Adipocyte (in vitro differentiated cells): ENCODE measurements at regions not wholly inside any gene's neighbourhood (a gene's known extent, or its start where the extent isn't known, plus 50 kb on each side); places are given as distances from the start of the nearest gene placed in this dataset.

ENCODE experiments used
- DNase-seq: peaks from one replicate; pipeline ENCODE4 v3.0.0-alpha.2; 2015; ENCODE audit warnings: low read depth
- H3K27me3 ChIP-seq: replicated peaks from 2 replicates; pipeline ENCODE4 v1.7.0; 2013; ENCODE audit warnings: mild to moderate bottlenecking, low read length, moderate library complexity; ENCODE audit not compliant: control insufficient read depth, insufficient read depth
- H3K36me3 ChIP-seq: 2 replicates; pipeline ENCODE4 v1.7.0; 2013; ENCODE audit warnings: low read length, mild to moderate bottlenecking, moderate library complexity; ENCODE audit not compliant: control insufficient read depth, insufficient read depth, severe bottlenecking
- H3K4me1 ChIP-seq: 2 replicates; pipeline ENCODE4 v1.7.0; 2013; ENCODE audit warnings: mild to moderate bottlenecking, low read length, moderate library complexity; ENCODE audit not compliant: control insufficient read depth, insufficient read depth
- H3K4me3 ChIP-seq: 2 replicates; pipeline ENCODE4 v1.7.0; 2013; ENCODE audit warnings: mild to moderate bottlenecking, low read length, moderate library complexity
- H3K9ac ChIP-seq: 2 replicates; pipeline ENCODE4 v1.7.0; 2013; ENCODE audit warnings: mild to moderate bottlenecking, low read length, moderate library complexity
- H3K9me3 ChIP-seq: 2 replicates; pipeline ENCODE4 v1.7.0; 2013; ENCODE audit warnings: mild to moderate bottlenecking, low read length, moderate library complexity; ENCODE audit not compliant: control insufficient read depth

DNA sequence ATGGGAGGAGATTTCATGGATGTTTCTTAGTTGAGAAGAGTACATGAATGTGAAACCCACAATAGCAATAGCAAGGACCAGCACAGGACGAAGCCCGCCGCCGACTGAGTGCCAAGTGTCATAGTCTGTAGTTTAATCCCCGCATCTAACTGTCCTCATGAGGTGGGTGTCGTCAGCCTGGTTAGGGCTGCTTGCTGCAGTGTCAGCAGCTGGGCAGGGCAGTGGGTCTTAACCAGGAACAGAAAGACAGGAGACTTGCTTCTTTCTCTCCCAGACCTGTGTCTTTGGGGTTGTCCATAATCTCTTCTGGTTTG is 146.6 kb downstream of the VAPA start:
- no peak for DNase-seq
- Histone ChIP-seq H3K4me1 (peaks cover 31% of the 10 kb centered on the region), H3K27me3 (no peaks in the 10 kb centered on the region), H3K4me3 (no peak overlapping the region), H3K36me3 (no peaks in the 10 kb centered on the region), H3K9ac (no peak overlapping the region), H3K9me3 (no peaks in the 10 kb centered on the region)

DNA sequence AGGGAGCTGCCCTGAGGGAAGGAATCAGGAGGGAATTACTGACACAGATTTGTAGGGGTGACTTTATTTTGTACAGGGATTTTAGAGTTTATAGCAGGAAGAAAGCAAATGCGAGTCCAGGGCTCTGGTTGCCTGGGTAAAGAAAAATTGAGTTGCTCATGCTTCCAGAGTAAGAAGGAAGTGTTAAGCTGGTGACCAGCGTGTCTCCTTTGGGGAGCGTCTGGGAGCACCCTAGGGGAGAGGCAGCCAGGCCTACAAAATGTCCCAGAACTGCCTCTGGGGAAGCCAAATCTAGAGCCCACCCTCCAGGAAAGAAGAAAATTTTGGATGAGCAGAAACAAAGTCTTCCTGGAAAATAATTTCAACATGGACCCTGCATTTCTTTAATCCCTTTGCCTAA is 147.0 kb downstream of the VAPA start:
- DNase-seq = no peak
- H3K4me1 ChIP-seq = peaks cover 31% of the 10 kb centered on the region
- H3K4me3 ChIP-seq = no peak overlapping the region
- no peaks in the 10 kb centered on the region for H3K27me3 ChIP-seq
- no peaks in the 10 kb centered on the region for H3K9me3 ChIP-seq
- no peak overlapping the region for H3K9ac ChIP-seq
- no peaks in the 10 kb centered on the region for H3K36me3 ChIP-seq

DNA sequence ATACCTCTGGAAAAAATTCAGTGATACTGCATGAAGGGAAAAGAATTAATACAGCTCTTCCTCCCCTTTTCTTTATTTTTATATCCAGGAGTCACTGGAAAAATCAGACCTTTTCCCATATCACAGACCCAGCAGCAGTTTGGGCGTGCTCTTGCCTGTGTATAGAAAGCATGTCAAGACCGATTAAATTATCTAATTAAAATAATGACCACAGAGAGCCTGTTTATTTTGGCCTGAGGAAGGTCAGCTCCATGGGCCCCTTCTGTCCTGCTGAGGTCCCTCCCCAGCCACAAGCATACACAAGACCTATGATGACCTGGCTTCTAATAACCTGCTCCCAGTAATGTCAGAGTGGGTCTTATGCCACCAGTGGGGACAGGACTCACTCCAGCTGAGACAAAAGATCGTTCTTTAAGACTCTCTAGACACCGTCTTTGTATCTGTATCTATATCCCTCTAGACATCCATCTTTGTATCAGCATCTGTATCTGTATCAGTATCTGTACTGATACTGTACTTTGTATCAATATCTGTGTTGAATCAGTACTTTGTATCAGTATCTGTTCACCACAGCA is 147.8 kb downstream of the VAPA start:
- no peak overlapping the region for H3K9ac ChIP-seq
- no peaks in the 10 kb centered on the region for H3K36me3 ChIP-seq
- H3K27me3 ChIP-seq = no peaks in the 10 kb centered on the region
- H3K9me3 ChIP-seq = no peaks in the 10 kb centered on the region
- DNase-seq = no peak
- peaks cover 31% of the 10 kb centered on the region for H3K4me1 ChIP-seq
- H3K4me3 ChIP-seq = no peak overlapping the region

DNA sequence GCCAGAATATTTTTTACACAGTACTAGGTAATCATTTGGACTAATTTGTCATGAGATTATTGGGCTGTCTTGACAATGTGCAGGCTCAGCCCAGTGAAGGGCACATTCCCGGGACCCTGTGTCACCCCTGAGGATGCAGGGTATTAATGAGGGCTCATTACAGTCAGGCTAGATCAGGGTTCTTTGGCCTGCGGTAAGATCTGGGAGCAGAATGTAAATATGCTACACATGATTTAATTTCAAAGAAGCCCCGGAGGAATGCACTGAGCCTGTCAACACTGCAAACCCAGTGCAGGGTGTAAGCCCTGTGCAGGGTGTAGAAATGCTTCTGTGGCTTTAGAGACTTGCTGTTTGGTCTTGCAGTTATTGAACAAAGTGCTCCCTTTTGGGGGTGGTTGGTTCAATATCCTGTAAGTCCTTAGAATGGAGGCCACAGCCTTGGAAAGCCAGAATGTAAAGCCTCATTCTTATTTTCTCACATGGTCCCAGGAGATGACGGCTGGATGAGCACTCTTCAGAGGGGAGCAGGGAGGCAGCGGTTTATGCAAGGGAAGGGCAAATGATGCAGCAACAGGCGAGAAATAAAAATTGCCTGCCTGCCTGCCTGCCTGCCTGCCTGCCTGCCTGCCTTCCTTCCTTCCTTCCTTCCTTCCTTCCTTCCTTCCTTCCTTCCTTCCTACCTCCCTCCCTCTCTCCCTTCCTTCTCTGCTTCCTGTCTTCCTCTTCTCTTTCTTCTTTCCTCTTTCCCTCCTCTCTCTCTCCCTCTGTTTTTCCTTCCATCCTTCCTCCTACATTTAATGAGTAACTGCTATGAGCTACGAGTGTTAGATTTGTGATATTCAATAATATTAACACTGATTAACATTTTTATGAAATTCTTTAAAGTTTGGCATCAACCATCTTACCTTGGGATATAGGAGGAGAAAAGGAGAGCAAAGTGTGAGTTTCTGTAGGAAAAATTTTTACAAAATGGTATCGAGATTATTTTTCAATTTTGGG is 148.8 kb downstream of the VAPA start:
- peak; percentile 64 for DNase-seq

DNA sequence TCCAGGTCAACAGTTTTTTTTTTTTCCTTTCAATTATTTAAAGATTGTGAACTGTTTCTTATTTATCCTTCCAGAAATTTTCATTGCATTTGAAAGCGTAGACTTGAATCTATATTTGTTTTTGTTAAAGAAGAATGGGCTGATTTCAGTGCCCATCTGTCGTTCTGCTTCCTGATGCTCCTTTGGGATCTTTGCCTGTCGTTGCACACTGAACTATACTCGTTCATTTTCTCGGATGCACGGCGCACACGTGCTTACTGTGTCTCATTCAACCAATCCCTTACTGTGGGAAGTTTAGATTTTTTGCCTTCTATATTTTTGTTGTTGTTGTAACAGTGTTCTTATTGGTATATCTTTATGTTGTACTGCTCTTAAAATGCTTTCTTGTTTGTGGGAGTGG is 149.7 kb downstream of the VAPA start:
- Histone ChIP-seq H3K9ac (no peak overlapping the region), H3K9me3 (no peaks in the 10 kb centered on the region), H3K36me3 (no peaks in the 10 kb centered on the region), H3K27me3 (no peaks in the 10 kb centered on the region), H3K4me1 (peaks cover 13% of the 10 kb centered on the region), H3K4me3 (no peak overlapping the region)
- DNase-seq = no peak

More for the DNA sequence above, 148.8 kb downstream of the VAPA start:
- H3K36me3 ChIP-seq = no peaks in the 10 kb centered on the region
- H3K9me3 ChIP-seq = no peaks in the 10 kb centered on the region
- H3K4me1 ChIP-seq = peaks cover 22% of the 10 kb centered on the region
- H3K4me3 ChIP-seq = no peak overlapping the region
- no peaks in the 10 kb centered on the region for H3K27me3 ChIP-seq
- no peak overlapping the region for H3K9ac ChIP-seq

DNA sequence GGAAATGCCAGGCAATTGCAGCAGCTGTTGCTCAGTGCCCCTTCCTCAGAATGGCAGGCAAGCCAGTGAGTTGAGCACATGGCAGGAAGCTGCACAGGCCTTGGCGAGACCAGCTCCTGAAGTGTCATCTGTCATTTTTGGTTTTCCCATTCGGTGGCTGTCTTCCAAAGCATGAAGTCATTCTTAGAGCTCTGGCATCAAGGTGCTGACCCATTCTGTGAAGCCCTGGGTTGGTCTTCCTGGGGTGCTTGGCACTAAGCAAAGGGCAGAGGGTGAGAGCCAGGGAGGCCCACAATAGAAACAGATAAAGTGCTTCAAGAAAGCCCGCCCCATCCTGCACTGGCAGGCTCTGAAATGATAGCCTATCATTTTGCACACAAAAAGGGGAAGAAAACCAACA is 150.5 kb downstream of the VAPA start:
- Histone ChIP-seq H3K9ac (no peak overlapping the region), H3K4me3 (no peak overlapping the region), H3K9me3 (no peaks in the 10 kb centered on the region), H3K4me1 (peaks cover 7% of the 10 kb centered on the region), H3K36me3 (no peaks in the 10 kb centered on the region), H3K27me3 (no peaks in the 10 kb centered on the region)
- DNase-seq = no peak

DNA sequence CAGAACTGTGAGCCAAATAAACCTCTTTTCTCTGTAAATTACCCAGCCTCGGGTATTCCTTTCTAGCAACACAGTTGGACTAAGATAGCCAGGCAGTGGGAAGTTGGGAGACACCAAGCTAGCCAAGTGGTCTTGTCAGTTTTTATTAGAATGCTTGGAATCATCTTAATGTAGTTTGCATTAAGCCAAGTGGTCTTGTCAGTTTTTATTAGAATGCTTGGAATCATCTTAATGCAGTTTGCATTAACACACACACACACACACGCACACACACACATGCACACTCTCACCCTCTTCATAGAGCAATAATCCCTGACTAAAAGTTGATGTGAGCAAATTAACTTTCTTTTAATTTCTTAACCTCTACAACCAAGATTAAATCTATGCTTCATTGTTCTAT is 151.5 kb downstream of the VAPA start:
- Histone ChIP-seq H3K4me1 (peaks cover 4% of the 10 kb centered on the region), H3K27me3 (no peaks in the 10 kb centered on the region), H3K9ac (no peak overlapping the region), H3K36me3 (no peaks in the 10 kb centered on the region), H3K4me3 (no peak overlapping the region), H3K9me3 (no peaks in the 10 kb centered on the region)
- DNase-seq = no peak

DNA sequence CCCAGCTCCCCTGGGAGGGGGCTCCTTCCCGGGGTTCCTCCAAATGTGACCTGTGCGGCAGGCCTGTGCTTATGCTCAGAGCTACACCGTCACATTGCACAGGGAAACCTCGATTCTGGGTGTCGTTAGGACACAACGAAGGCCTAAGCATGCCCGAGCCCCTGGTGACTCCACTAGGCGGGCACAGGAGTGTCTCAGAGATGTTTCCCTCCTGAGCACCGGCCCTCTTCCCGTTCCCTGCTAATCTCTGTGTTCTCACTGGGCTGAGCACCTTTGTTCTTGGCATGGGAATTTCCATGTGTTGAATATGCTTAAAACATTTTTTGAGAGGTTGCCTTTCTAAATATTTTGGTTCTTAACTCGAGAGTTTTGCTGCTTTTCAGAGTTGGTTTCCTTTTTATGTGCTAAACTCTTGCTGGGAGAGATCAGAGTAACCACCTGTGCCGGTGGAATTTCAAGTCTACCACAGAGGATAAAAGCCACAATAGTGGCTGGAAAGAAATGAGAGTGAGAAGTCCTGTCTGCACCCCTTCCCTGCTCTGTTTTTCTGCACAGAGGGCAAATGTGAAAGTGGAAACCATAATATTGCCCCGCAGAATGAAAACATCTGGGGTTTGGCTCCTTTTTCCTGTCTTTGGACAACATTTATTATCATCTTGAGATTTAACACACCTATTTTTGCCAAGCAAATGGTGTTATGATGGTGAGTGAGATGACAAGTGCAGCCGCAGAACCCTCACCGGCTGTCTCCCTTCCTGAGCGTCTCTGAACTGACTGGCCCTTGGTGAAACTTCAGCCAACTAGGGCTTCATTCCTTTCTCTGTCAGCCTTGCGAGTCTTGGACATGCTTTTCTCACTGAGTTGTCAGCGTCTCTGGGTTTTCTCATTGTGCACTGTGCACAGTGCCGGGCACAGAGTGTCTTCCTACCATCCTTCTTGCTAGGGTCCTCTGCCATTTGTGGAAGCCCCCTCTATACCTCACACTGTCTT is 154.1 kb downstream of the VAPA start:
- H3K36me3 ChIP-seq = no peaks in the 10 kb centered on the region
- no peak overlapping the region for H3K9ac ChIP-seq
- H3K4me1 ChIP-seq = peaks cover 29% of the 10 kb centered on the region
- no peak overlapping the region for H3K4me3 ChIP-seq
- no peaks in the 10 kb centered on the region for H3K27me3 ChIP-seq
- DNase-seq = no peak
- H3K9me3 ChIP-seq = no peaks in the 10 kb centered on the region

DNA sequence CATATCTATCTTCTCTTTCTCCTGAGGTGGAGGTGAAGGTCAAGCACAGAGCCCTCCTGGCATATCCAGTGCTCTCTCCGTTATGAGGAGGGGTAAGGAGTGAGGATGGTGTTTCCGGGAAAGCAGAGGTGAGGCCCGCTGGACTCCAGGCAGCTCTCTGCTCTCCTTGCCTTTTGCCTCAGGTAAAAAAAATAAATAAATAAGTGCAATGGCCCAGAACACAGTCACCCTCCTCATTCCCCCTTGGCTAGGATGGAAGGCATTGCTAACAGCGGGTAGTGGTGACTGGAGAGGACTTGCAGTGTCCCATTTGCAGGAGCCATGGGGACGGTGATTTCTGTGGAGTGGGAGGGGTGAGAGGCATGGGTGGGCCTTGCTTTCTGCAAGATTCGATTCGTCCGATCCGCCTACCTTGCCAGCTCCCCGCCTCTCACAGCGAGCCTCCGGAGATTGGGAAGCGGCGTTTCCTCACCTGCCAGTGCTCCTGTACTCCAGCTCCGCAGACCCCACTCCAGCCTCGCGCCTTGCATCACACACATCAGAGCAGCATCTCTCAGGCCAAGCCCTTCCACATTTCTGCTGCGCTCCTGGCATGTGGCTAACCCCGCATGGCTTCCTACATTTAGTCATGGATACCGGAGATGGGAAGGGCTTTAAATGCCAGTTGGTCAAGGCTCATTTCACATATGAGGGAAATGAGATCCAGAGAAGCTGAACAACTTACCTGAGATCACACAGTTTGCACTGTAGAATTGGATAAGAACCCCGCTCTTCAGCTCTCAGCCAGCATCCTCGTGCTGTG is 155.2 kb downstream of the VAPA start:
- H3K9ac ChIP-seq = no peak overlapping the region
- no peaks in the 10 kb centered on the region for H3K27me3 ChIP-seq
- no peak for DNase-seq
- H3K9me3 ChIP-seq = no peaks in the 10 kb centered on the region
- H3K4me3 ChIP-seq = no peak overlapping the region
- peaks cover 34% of the 10 kb centered on the region for H3K4me1 ChIP-seq
- H3K36me3 ChIP-seq = no peaks in the 10 kb centered on the region

DNA sequence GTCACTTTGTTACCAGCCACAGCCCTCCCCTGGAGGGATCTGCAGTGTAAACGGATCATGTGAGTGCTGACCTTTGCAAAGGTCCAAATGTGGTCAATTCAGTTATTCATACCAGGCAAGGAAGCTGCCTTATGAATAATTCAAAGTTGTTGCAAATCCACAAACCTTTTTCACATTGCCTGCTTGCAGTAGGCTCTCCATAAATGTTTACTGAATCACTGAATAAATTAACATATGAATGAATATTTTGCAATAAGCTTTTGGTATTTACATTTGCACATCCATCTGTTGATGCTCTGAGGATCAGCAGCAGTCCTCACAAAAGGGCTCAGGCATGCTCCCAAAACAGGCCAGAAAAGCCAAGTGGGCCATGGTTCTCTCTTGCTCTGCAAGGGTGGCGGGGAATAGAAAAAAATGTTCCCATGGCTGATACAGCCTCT is 156.8 kb downstream of the VAPA start:
- peak overlapping the region; percentile 18 for H3K9ac ChIP-seq
- H3K27me3 ChIP-seq = peaks cover 3% of the 10 kb centered on the region
- H3K9me3 ChIP-seq = no peaks in the 10 kb centered on the region
- peak; percentile 30 for DNase-seq
- H3K4me3 ChIP-seq = no peak overlapping the region
- H3K36me3 ChIP-seq = no peaks in the 10 kb centered on the region
- H3K4me1 ChIP-seq = peaks cover 34% of the 10 kb centered on the region
